ENCODE measurements at regions not wholly inside any gene's neighbourhood (a gene's known extent, or its start where the extent isn't known, plus 50 kb on each side); places are given as distances from the start of the nearest gene placed in this dataset.

- TF ChIP-seq, protein P1, sequence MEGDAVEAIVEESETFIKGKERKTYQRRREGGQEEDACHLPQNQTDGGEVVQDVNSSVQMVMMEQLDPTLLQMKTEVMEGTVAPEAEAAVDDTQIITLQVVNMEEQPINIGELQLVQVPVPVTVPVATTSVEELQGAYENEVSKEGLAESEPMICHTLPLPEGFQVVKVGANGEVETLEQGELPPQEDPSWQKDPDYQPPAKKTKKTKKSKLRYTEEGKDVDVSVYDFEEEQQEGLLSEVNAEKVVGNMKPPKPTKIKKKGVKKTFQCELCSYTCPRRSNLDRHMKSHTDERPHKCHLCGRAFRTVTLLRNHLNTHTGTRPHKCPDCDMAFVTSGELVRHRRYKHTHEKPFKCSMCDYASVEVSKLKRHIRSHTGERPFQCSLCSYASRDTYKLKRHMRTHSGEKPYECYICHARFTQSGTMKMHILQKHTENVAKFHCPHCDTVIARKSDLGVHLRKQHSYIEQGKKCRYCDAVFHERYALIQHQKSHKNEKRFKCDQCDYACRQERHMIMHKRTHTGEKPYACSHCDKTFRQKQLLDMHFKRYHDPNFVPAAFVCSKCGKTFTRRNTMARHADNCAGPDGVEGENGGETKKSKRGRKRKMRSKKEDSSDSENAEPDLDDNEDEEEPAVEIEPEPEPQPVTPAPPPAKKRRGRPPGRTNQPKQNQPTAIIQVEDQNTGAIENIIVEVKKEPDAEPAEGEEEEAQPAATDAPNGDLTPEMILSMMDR (conservative IDR thresholded peaks at IDR 0.05; ENCODE audit: low read depth, low read length) = no peak
- TF ChIP-seq RFX5 (IDR thresholded peaks at IDR 0.05; ENCODE audit: low read depth, low read length) (no peak), FOS (IDR thresholded peaks at IDR 0.05; ENCODE audit: low read depth, low read length) (no peak), POLR2A (IDR thresholded peaks at IDR 0.05; ENCODE audit: low read depth, low read length) (no peak), MAZ (IDR thresholded peaks at IDR 0.05; ENCODE audit: borderline replicate concordance, low read depth, low read length) (no peak), BHLHE40 (IDR thresholded peaks at IDR 0.05; ENCODE audit: low read depth, low read length) (no peak), MXI1 (IDR thresholded peaks at IDR 0.05; ENCODE audit: borderline replicate concordance, low read depth, low read length) (no peak), CEBPB (IDR thresholded peaks at IDR 0.05; ENCODE audit: low read depth, low read length) (no peak), NFE2L2 (IDR thresholded peaks at IDR 0.05; ENCODE audit: low read depth, low read length) (no peak), RAD21 (IDR thresholded peaks at IDR 0.05; ENCODE audit: low read length) (no peak)
- TF ChIP-seq, protein P2, sequence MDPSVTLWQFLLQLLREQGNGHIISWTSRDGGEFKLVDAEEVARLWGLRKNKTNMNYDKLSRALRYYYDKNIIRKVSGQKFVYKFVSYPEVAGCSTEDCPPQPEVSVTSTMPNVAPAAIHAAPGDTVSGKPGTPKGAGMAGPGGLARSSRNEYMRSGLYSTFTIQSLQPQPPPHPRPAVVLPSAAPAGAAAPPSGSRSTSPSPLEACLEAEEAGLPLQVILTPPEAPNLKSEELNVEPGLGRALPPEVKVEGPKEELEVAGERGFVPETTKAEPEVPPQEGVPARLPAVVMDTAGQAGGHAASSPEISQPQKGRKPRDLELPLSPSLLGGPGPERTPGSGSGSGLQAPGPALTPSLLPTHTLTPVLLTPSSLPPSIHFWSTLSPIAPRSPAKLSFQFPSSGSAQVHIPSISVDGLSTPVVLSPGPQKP (IDR thresholded peaks at IDR 0.05; ENCODE audit: borderline replicate concordance, low read depth, low read length) = no peak
- TF ChIP-seq, protein P3, sequence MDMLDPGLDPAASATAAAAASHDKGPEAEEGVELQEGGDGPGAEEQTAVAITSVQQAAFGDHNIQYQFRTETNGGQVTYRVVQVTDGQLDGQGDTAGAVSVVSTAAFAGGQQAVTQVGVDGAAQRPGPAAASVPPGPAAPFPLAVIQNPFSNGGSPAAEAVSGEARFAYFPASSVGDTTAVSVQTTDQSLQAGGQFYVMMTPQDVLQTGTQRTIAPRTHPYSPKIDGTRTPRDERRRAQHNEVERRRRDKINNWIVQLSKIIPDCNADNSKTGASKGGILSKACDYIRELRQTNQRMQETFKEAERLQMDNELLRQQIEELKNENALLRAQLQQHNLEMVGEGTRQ (IDR thresholded peaks at IDR 0.05; ENCODE audit: low read depth, low read length) = no peak
Measured at GRCh38 chr9:129410226-129410625, 210.7 kb downstream of the C9orf50 start.
